H1 (cell line): ENCODE measurements at regions not wholly inside any gene's neighbourhood (a gene's known extent, or its start where the extent isn't known, plus 50 kb on each side); places are given as distances from the start of the nearest gene placed in this dataset.

Experiments
- CTCF ChIA-PET: fragments of 300-600 bp; sonication (Branson Sonifier 250); formaldehyde crosslinking; loops from one replicate; lab custom pipeline; 2021; ENCODE audit not compliant: partially characterized antibody; lab: Charles Lee
- POLR2A ChIA-PET: fragments of 300-600 bp; sonication (Branson Sonifier 250); formaldehyde crosslinking; loops from one replicate; lab custom pipeline; 2021; ENCODE audit warnings: inconsistent platforms; ENCODE audit not compliant: partially characterized antibody; lab: Charles Lee
- DNase-seq, 2 experiments: peaks; one replicate each; pipeline versions ENCODE4 v3.0.0 to v3.0.0-alpha.2; 2010 to 2022; ENCODE audit warnings: low spot score in 2 of 2, low read depth in 1 of 2, mixed read lengths in 1 of 2
- FAIRE-seq: peaks from 2 replicates; lab custom pipeline; 2011; peaks lifted over from hg19 to GRCh38; lab: Jason Lieb, UNC
- H2AFZ ChIP-seq: 2 replicates; pipeline ENCODE4 v1.8.1; 2012; ENCODE audit warnings: low read length, inconsistent platforms
- H2AK5ac ChIP-seq: 2 replicates; pipeline ENCODE4 v1.6.1; 2013; ENCODE audit warnings: low read depth, low read length
- H2BK120ac ChIP-seq: replicated peaks from 2 replicates; pipeline ENCODE3; 2013; ENCODE audit warnings: low read depth, low read length, inconsistent platforms
- H2BK12ac ChIP-seq: 2 replicates; pipeline ENCODE4 v1.6.1; 2013; ENCODE audit warnings: low read depth, low read length
- H2BK15ac ChIP-seq: 2 replicates; pipeline ENCODE4 v1.6.1; 2013; ENCODE audit warnings: low read length
- H2BK20ac ChIP-seq: 2 replicates; pipeline ENCODE4 v1.6.1; 2013; ENCODE audit warnings: low read length
- H2BK5ac ChIP-seq: 2 replicates; pipeline ENCODE4 v1.6.1; 2013; ENCODE audit warnings: low read depth, low read length
- H3K14ac ChIP-seq: 2 replicates; pipeline ENCODE4 v1.6.1; 2013; ENCODE audit warnings: inconsistent platforms; ENCODE audit not compliant: insufficient read length
- H3K18ac ChIP-seq: 2 replicates; pipeline ENCODE4 v1.6.1; 2013; ENCODE audit warnings: low read length; ENCODE audit errors: extremely low read depth
- H3K23ac ChIP-seq: 2 replicates; pipeline ENCODE4 v1.6.1; 2013; ENCODE audit warnings: inconsistent platforms; ENCODE audit not compliant: insufficient read length
- H3K23me2 ChIP-seq: 2 replicates; pipeline ENCODE4 v1.6.1; 2013; ENCODE audit warnings: low read depth, low read length
- H3K27ac ChIP-seq: 2 replicates; pipeline ENCODE4 v1.6.1; 2011; ENCODE audit warnings: low read depth, low read length, inconsistent platforms
- H3K27me3 ChIP-seq, 4 experiments: replicated peaks in 1 of 4; 1 replicate in 1 of 4; 2 replicates in 3 of 4; pipeline versions ENCODE4 v1.6.1 to v1.8.1; 2011 to 2013; ENCODE audit warnings: low read length in 3 of 4, mild to moderate bottlenecking in 3 of 4, inconsistent platforms in 2 of 4, mixed read lengths in 2 of 4, moderate library complexity in 1 of 4; ENCODE audit not compliant: control insufficient read depth in 3 of 4, insufficient read depth in 3 of 4; ENCODE audit errors: extremely low read depth in 1 of 4
- H3K36me3 ChIP-seq, 4 experiments: 2 replicates each; pipeline versions ENCODE4 v1.6.1 to v1.8.1; 2011 to 2013; ENCODE audit warnings: mild to moderate bottlenecking in 4 of 4, low read length in 3 of 4, moderate library complexity in 2 of 4, control low read depth in 1 of 4, inconsistent platforms in 1 of 4; ENCODE audit not compliant: insufficient read depth in 4 of 4, control insufficient read depth in 2 of 4
- H3K4ac ChIP-seq: replicated peaks from 2 replicates; pipeline ENCODE3; 2013; ENCODE audit warnings: low read length, low read depth, mixed read lengths, inconsistent platforms; ENCODE audit not compliant: insufficient read length
- H3K4me1 ChIP-seq, 4 experiments: replicated peaks in 1 of 4; 1 replicate in 1 of 4; 2 replicates in 3 of 4; pipeline versions ENCODE4 v1.6.1 to v1.8.1; 2011 to 2013; ENCODE audit warnings: low read length in 3 of 4, inconsistent platforms in 2 of 4, mixed read lengths in 1 of 4; ENCODE audit not compliant: insufficient read depth in 4 of 4, control insufficient read depth in 3 of 4
- H3K4me2 ChIP-seq, 2 experiments: 2 replicates each; pipeline versions ENCODE4 v1.6.1 to v1.8.1; 2011 to 2013; ENCODE audit warnings: low read depth in 2 of 2, low read length in 2 of 2, control low read depth in 1 of 2, inconsistent platforms in 1 of 2, mild to moderate bottlenecking in 1 of 2; ENCODE audit not compliant: insufficient read depth in 1 of 2
- H3K4me3 ChIP-seq, 4 experiments: fragments of 200-600, 300-600 bp in 1 of 4; sonication (generic), shearing (Covaris generic), sonication (Bioruptor Twin) in 1 of 4; 2 replicates each; pipeline versions ENCODE4 v1.5.1 to v1.8.1; 2011 to 2016; ENCODE audit warnings: low read length in 4 of 4, low read depth in 3 of 4, control low read depth in 2 of 4, inconsistent platforms in 2 of 4, mild to moderate bottlenecking in 2 of 4, mixed read lengths in 1 of 4, moderate library complexity in 1 of 4; ENCODE audit not compliant: insufficient read depth in 2 of 4; ENCODE audit errors: extremely low read depth in 1 of 4
- H3K56ac ChIP-seq: replicated peaks from 2 replicates; pipeline ENCODE3; 2013; ENCODE audit warnings: low read depth, mild to moderate bottlenecking, mixed read lengths, low read length, inconsistent platforms; ENCODE audit not compliant: insufficient read length
- H3K79me1 ChIP-seq: 2 replicates; pipeline ENCODE4 v1.6.1; 2013; ENCODE audit warnings: low read depth, low read length, control low read depth
- H3K79me2 ChIP-seq, 2 experiments: 2 replicates each; pipeline versions ENCODE4 v1.6.1 to v1.8.1; 2012 to 2013; ENCODE audit warnings: low read length in 2 of 2, mild to moderate bottlenecking in 2 of 2, inconsistent platforms in 1 of 2; ENCODE audit not compliant: insufficient read depth in 2 of 2, control insufficient read depth in 1 of 2
- H3K9ac ChIP-seq, 4 experiments: replicated peaks in 1 of 4; 1 replicate in 1 of 4; 2 replicates in 3 of 4; pipeline versions ENCODE4 v1.6.1 to v1.8.1; 2011 to 2013; ENCODE audit warnings: low read depth in 3 of 4, low read length in 3 of 4, control low read depth in 2 of 4, mild to moderate bottlenecking in 2 of 4, moderate library complexity in 2 of 4, inconsistent platforms in 1 of 4; ENCODE audit errors: extremely low read depth in 1 of 4
- H3K9me3 ChIP-seq, 2 experiments: 2 replicates each; pipeline versions ENCODE4 v1.6.1 to v1.8.1; 2012 to 2013; ENCODE audit warnings: mild to moderate bottlenecking in 2 of 2, moderate library complexity in 2 of 2, control low read depth in 1 of 2, inconsistent platforms in 1 of 2, low read depth in 1 of 2, low read length in 1 of 2, mixed read lengths in 1 of 2; ENCODE audit not compliant: insufficient read depth in 2 of 2
- H4K20me1 ChIP-seq, 2 experiments: replicated peaks in 1 of 2; 2 replicates each; pipeline versions ENCODE3 to v1.8.1; 2011 to 2013; ENCODE audit warnings: inconsistent platforms in 2 of 2, low read length in 2 of 2, mild to moderate bottlenecking in 1 of 2; ENCODE audit not compliant: insufficient read depth in 2 of 2, control insufficient read depth in 1 of 2
- H4K5ac ChIP-seq: 2 replicates; pipeline ENCODE4 v1.6.1; 2013; ENCODE audit warnings: low read length, low read depth, mixed read lengths, inconsistent platforms; ENCODE audit not compliant: insufficient read length
- H4K8ac ChIP-seq: 2 replicates; pipeline ENCODE4 v1.8.0; 2013; ENCODE audit warnings: mild to moderate bottlenecking, moderate library complexity, low read length, inconsistent platforms; ENCODE audit not compliant: insufficient read depth; ENCODE audit errors: extremely low read depth
- H4K91ac ChIP-seq: replicated peaks from 2 replicates; pipeline ENCODE3; 2013; ENCODE audit warnings: low read length, mixed read lengths, inconsistent platforms; ENCODE audit not compliant: insufficient read length
- GTF2F1 ChIP-seq: IDR thresholded peaks from 2 replicates; pipeline ENCODE4 v1.6.1; 2012; ENCODE audit warnings: low read depth, low read length, improper control_type of control experiment, borderline replicate concordance
- RXRA ChIP-seq: IDR thresholded peaks from 2 replicates; pipeline ENCODE4 v1.6.1; 2011; ENCODE audit warnings: low read depth, mild to moderate bottlenecking, low read length, moderate library complexity; ENCODE audit not compliant: insufficient read depth
- TCF12 ChIP-seq: IDR thresholded peaks from 2 replicates; pipeline ENCODE4 v1.6.1; 2011; ENCODE audit warnings: low read depth, mild to moderate bottlenecking, low read length
- WGBS, 2 experiments: shearing (Covaris generic) in 1 of 2; methylation state at CpG; one replicate each; pipeline versions ENCODE4 v1.1.6 to v1.1.7; 2013 to 2015; ENCODE audit warnings: low lambda C conversion rate in 2 of 2, mixed read lengths in 2 of 2, inconsistent platforms in 1 of 2, low coverage in 1 of 2, missing lambda C conversion rate in 1 of 2; ENCODE audit not compliant: insufficient replicate concordance in 2 of 2, insufficient coverage in 1 of 2, insufficient read length in 1 of 2; ENCODE audit errors: extremely low coverage in 1 of 2, missing lambda C conversion rate in 1 of 2; 5-methylcytosine and 5-hydroxymethylcytosine counted together

GRCh38 chr11:59265735-59266134, 53.0 kb upstream of the MPEG1 start:
- Histone ChIP-seq H3K4me2 (no peak overlapping the region), H4K91ac (no peak overlapping the region), H3K79me1 (no peaks in the 10 kb centered on the region), H2BK5ac (no peak overlapping the region; the same call in 1 of the 2 replicates), H3K27ac (no peak overlapping the region), H4K5ac (no peak overlapping the region), H2AFZ (no peak overlapping the region), H2BK12ac (no peak overlapping the region), H2AK5ac (no peak overlapping the region), H3K9ac (no peak overlapping the region), H3K4me3 (no peak overlapping the region), H3K14ac (no peak overlapping the region), H3K18ac (no peak overlapping the region), H3K36me3 (no peaks in the 10 kb centered on the region), H2BK15ac (no peak overlapping the region), H3K4ac (no peak overlapping the region), H3K79me2 (no peaks in the 10 kb centered on the region), H2BK20ac (no peak overlapping the region), H3K27me3 (no peaks in the 10 kb centered on the region), H3K23me2 (no peaks in the 10 kb centered on the region), H4K8ac (no peak overlapping the region), H3K9me3 (no peaks in the 10 kb centered on the region), H2BK120ac (no peak overlapping the region), H3K4me1 (no peaks in the 10 kb centered on the region), H4K20me1 (no peaks in the 10 kb centered on the region), H3K23ac (no peak overlapping the region), H3K56ac (no peak overlapping the region)
- ChIA-PET CTCF (interaction anchor here (1.1 to 8.4 kb wide), 6 partner anchors 9 to 165 kb away, joined by 3 to 74 read pairs (median 6); no protein-coding TSS in a partner anchor), POLR2A (interaction anchor here (0.6 kb wide), 1 partner anchor 94 kb away, joined by 4 read pairs; the partner anchor contains the start of gene DTX4)
- FAIRE-seq: no peak
- DNase-seq: no peak
- 60% methylated on average over 1 of the region's 1 CpG; no CpG with 5 or more reads in 1 of the 2 experiments for WGBS, 2 experiments
- TF ChIP-seq TCF12 (no peak), RXRA (no peak), GTF2F1 (no peak)
